Suppressor macrophage treated with lipopolysaccharide for 1 hour (primary cell): ENCODE measurements at regions not wholly inside any gene's neighbourhood (a gene's known extent, or its start where the extent isn't known, plus 50 kb on each side); places are given as distances from the start of the nearest gene placed in this dataset.

ENCODE experiments used
- DNase-seq, 3 donors: peaks; one replicate each; pipeline ENCODE4 v3.0.0-alpha.2; 2020 to 2022

DNA sequence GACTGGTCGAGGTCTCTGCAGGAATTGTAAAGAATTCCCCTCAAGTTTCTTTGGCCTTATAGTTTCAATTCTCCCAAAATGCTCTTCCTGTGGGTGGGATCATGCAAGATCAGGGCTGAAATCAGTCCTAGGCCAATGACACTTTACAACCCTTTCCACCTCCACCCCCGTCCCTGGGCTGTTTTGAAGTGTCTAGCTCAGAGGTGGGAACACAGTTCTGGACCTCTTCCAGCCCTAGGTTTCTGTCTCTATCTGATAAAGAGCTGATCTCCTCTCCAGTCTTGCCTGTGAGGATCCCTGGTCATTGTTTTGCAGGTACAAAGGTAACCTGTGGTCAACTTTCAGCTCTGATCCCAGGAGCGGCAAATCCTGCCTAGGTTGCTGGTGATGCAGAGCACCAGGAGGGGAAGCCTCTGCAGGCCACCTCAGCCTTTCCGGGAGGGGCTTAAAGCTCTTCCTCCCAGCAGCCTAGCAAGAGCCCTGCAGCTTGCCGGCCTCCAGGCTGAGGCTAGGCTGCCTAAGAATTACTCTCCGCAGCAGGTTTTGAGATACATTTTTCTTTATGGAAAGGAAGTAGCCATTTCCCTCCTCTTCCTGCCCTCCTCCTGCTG is 69.8 kb upstream of the WIPF1 start:
- peak; percentile 36 to 46 (median 40) for DNase-seq

DNA sequence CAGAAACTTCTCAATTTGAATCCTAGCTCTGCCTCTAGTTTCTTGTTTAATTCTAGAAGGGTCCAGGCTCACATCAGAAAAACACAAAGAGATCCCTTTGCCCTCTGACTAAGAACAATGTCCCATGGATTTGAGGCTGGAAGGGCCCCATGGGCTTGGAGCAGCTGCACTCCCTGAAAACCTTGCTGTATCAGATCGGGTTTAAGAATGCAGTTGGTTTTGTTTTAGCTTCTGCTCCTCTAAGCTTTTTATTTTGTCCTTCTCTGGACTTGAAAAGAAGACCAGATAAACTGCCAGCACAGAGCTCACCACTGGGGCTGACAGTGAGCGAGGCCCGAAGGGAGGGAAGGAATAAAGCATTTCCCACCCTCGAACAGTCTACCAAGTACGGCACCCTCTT is 69.2 kb upstream of the WIPF1 start:
- DNase-seq, result no peak

DNA sequence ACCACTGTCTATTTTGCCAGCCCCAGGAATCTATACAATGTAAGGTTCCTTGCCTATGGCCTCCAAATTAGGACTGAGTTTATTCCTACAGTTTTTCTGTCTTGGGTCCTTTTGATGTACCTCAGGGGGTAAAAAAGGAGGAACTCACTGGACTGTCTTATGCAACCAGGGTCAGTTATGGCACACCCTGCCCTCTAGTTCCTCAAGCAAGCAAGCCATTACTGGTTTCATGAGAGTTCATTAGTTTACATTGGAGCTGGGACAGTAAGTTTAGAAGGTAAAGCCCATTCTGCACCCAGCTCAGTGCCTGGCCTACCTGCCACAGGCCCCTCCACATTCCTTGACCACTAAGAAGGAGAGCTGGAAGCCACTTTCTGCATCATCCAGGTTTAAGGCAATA is 68.7 kb upstream of the WIPF1 start:
- DNase-seq, result peak; percentile 72 to 79 (median 74)

DNA sequence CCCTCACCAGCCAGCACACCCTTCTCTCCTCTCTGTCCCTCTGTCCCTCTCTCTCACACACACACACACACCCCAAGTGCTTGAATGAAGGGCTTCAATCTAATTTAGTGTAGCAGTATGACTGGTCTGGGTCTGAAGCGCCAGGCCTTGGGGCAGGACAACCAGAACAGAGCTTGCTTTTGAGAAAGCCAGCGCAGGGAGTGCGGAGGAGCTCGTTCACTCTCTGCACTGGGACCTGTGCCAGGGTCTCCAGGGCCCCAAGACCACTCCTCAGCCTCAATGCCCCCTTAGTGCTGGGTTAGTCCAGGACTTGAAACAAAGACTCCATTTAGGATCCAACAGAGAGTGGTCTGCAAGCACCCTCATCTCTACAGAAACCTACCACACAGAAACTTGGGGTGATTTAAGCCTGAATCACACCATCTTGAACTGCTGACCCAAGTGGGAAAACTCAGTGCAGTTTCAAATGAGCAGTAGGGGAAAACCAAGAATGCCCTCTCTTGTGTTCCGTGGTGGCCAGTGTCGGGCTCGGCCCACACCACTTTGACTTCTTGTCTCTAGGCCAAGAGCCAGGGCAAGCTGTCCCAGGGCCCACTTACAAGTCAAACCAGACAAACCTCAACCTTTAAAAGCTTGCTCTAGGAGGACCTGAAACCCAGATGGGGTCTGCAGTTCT is 66.6 kb upstream of the WIPF1 start:
- peak; percentile 81 to 89 (median 86) for DNase-seq

GRCh38 chr2:174663550-174663949 is 65.9 kb upstream of the WIPF1 start:
- DNase-seq, result peak; percentile 60 to 79 (median 73)

GRCh38 chr2:174662859-174663258 is 65.3 kb upstream of the WIPF1 start:
- DNase-seq, result peak; percentile 28 to 66 (median 56)

DNA sequence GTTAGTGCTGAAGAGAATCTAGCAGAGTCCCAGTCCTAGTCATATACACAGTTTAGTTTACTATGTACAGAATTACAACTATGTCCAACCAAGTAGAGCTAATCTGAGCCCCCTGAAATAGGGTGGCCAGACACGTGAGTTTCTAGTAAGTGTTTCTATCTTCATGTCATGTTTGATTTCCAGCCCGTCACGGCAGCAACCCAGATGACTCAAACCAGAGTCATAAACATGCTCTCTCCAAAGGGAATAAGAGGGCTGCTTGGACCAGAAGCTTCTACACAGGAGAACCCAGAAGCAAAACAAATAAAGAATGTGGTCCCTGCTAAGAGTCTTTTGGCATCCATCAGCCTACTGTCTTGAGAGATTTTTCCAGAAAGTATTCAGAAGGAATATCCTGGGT is 64.9 kb upstream of the WIPF1 start:
- peak; percentile 59 to 70 (median 64) for DNase-seq

GRCh38 chr2:174660984-174661675 is 63.5 kb upstream of the WIPF1 start:
- no peak for DNase-seq

- no peak for DNase-seq
These were observed 61.7 kb upstream of the WIPF1 start for GRCh38 chr2:174659069-174659900.

- DNase-seq, result no peak
These were observed 59.1 kb upstream of the WIPF1 start for GRCh38 chr2:174656676-174657176.

- DNase-seq, result no peak
These were observed 58.4 kb upstream of the WIPF1 start for GRCh38 chr2:174656035-174656434.

DNA sequence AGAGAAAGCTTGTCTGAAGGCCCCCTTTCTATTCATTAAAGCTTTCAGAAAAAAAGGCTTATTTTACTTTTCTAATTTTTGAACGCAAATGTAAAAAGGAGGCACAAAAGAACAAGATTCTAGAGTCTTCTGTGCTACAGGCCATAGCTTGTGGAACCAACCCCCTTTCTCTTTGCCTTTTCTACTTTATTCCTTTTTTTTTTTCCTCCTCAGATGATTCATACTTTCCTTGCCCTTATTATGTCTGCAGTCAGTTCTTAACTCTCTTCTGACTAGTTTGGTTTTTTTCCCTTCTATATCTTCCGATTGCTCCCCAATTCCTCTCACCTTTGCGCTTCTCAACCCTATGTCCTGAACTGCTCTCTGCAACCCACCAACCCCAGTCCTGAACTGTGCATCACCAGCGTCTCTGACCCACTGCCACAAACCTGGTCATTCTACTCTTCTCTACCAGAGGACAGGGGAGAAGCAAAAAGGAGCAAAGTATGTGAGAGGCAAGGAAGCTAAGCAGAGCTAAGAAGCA is 56.9 kb upstream of the WIPF1 start:
- no peak for DNase-seq

GRCh38 chr2:174648896-174649295 is 51.3 kb upstream of the WIPF1 start:
- no peak for DNase-seq
